Natural killer cell (primary cell): ENCODE measurements at regions not wholly inside any gene's neighbourhood (a gene's known extent, or its start where the extent isn't known, plus 50 kb on each side); places are given as distances from the start of the nearest gene placed in this dataset.

Experiments used
- ATAC-seq, 3 donors: fragments of 150-1000 bp in 2 of 3; fragments of 200-7000 bp in 1 of 3; cut with Tn5 transposase; 1 replicate in 1 of 3; 2 replicates in 2 of 3; pipeline ENCODE4 v1.10.0; 2021; ENCODE audit warnings: mild to moderate bottlenecking in 2 of 3, moderate library complexity in 2 of 3
- DNase-seq, 2 donors: peaks; one replicate each; pipeline versions ENCODE4 v3.0.0 to v3.0.0-alpha.2; 2013 to 2021; ENCODE audit warnings: mixed read lengths in 1 of 2
- H3K27ac ChIP-seq: one replicate; pipeline ENCODE4 v1.5.1; 2013; ENCODE audit warnings: mild to moderate bottlenecking, low read length
- H3K27me3 ChIP-seq: one replicate; pipeline ENCODE4 v1.6.1; 2013; ENCODE audit warnings: low read length; ENCODE audit not compliant: control insufficient read depth, insufficient read depth
- H3K36me3 ChIP-seq: one replicate; pipeline ENCODE4 v1.6.1; 2013; ENCODE audit warnings: low read length; ENCODE audit not compliant: control insufficient read depth, insufficient read depth
- H3K4me1 ChIP-seq: one replicate; pipeline ENCODE4 v1.6.1; 2013; ENCODE audit warnings: low read length; ENCODE audit not compliant: control insufficient read depth, insufficient read depth
- H3K4me3 ChIP-seq: one replicate; pipeline ENCODE4 v1.5.1; 2013; ENCODE audit warnings: low read length
- H3K9me3 ChIP-seq: one replicate; pipeline ENCODE4 v1.6.1; 2013; ENCODE audit warnings: low read length; ENCODE audit not compliant: control insufficient read depth, insufficient read depth
- H3K27ac Mint-ChIP-seq, 2 donors: one replicate each; pipeline ENCODE4 v1.8.0; 2022; ENCODE audit warnings: mild to moderate bottlenecking in 2 of 2, mixed read lengths in 2 of 2, moderate library complexity in 1 of 2
- H3K27me3 Mint-ChIP-seq, 2 donors: one replicate each; pipeline ENCODE4 v1.8.0; 2022; ENCODE audit warnings: low read depth in 2 of 2, mixed read lengths in 2 of 2
- H3K36me3 Mint-ChIP-seq: one replicate; pipeline ENCODE4 v1.8.0; 2022; ENCODE audit warnings: mixed read lengths
- H3K4me1 Mint-ChIP-seq, 2 donors: one replicate each; pipeline ENCODE4 v1.8.0; 2022; ENCODE audit warnings: mixed read lengths in 2 of 2
- H3K4me3 Mint-ChIP-seq: one replicate; pipeline ENCODE4 v1.8.0; 2022; ENCODE audit warnings: mild to moderate bottlenecking, moderate library complexity, mixed read lengths
- H3K9me3 Mint-ChIP-seq, 2 donors: one replicate each; pipeline ENCODE4 v1.8.0; 2022; ENCODE audit warnings: mixed read lengths in 2 of 2
- WGBS: methylation state at CpG from one replicate; pipeline ENCODE4 v1.1.7; 2013; ENCODE audit warnings: missing lambda C conversion rate; ENCODE audit not compliant: insufficient coverage; 5-methylcytosine and 5-hydroxymethylcytosine counted together
- intact Hi-C: fragments of 100-400 bp; cut with micrococcal nuclease; formaldehyde crosslinking; loops from one replicate; pipeline ENCODE4 v1.14.2; 2022
- TF ChIP-seq, protein P1 (sequence below): fragments of 200-600 bp; IDR thresholded peaks from one replicate; pipeline ENCODE4 v1.8.0; 2022; ENCODE audit warnings: antibody characterized with exemption

DNA sequence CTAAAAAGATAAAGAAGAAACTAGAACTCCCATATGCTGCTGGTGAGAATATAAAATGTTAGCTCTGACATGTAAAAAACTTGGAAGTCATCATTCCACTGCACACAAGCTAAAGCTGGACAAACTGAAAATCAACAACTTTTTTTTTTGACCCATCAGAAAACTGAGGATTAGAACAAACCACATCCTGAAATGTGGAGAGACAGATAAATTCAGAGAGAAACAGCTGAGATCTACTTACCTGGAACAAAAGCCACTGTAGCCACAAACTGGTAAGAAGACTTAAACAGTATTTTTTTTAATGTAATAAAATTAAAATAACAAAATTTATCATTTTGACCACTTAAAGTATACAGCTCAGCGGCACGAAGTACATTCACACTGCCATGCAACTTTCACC, 408.5 kb upstream of the RGS17 start:
- Mint-ChIP-seq H3K4me3 (no peak overlapping the region), H3K27me3 (no peaks in the 10 kb centered on the region), H3K4me1 (no peaks in the 10 kb centered on the region), H3K27ac (no peak overlapping the region), H3K36me3 (no peaks in the 10 kb centered on the region), H3K9me3 (peaks cover 6 to 9% of the 10 kb centered on the region in 2 donors)
- Histone ChIP-seq H3K4me3 (no peak overlapping the region), H3K36me3 (no peaks in the 10 kb centered on the region), H3K27ac (no peak overlapping the region), H3K27me3 (no peaks in the 10 kb centered on the region), H3K4me1 (no peaks in the 10 kb centered on the region), H3K9me3 (no peaks in the 10 kb centered on the region)
- no peak for ATAC-seq
- TF ChIP-seq, protein P1, sequence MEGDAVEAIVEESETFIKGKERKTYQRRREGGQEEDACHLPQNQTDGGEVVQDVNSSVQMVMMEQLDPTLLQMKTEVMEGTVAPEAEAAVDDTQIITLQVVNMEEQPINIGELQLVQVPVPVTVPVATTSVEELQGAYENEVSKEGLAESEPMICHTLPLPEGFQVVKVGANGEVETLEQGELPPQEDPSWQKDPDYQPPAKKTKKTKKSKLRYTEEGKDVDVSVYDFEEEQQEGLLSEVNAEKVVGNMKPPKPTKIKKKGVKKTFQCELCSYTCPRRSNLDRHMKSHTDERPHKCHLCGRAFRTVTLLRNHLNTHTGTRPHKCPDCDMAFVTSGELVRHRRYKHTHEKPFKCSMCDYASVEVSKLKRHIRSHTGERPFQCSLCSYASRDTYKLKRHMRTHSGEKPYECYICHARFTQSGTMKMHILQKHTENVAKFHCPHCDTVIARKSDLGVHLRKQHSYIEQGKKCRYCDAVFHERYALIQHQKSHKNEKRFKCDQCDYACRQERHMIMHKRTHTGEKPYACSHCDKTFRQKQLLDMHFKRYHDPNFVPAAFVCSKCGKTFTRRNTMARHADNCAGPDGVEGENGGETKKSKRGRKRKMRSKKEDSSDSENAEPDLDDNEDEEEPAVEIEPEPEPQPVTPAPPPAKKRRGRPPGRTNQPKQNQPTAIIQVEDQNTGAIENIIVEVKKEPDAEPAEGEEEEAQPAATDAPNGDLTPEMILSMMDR = no peak
- intact Hi-C loops = no loop called here
- no peak for DNase-seq
- 11% methylated on average over 2 of the region's 2 CpGs for WGBS

DNA sequence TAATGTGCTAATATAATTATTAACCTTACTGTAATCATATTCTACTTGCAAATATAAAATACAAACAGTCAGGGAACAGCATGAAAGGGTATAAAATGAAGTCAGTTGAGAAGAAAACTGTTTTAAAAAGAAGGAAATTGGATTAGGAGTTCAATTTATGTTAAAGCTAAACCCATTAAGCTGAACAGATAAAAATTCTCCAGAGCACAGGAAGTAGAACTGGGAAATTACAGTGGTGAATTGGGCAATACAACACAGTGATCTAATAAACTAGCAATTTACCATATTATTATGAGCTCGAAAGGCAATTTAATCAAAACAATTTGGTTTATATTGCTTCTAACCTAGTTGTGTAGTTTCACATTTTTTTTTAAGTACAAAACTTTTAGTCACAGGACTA, 407.4 kb upstream of the RGS17 start:
- Histone ChIP-seq H3K4me1 (no peaks in the 10 kb centered on the region), H3K9me3 (no peaks in the 10 kb centered on the region), H3K27me3 (no peaks in the 10 kb centered on the region), H3K4me3 (no peak overlapping the region), H3K27ac (no peak overlapping the region), H3K36me3 (no peaks in the 10 kb centered on the region)
- DNase-seq (no peak), ATAC-seq (no peak)
- intact Hi-C loops = no loop called here
- TF ChIP-seq, protein P1 = no peak
- no peak overlapping the region for H3K27ac Mint-ChIP-seq
- H3K4me3 Mint-ChIP-seq = no peak overlapping the region
- no peaks in the 10 kb centered on the region for H3K36me3 Mint-ChIP-seq
- no peaks in the 10 kb centered on the region for H3K4me1 Mint-ChIP-seq
- WGBS = no CpG with 5 or more reads among the region's 1 CpG
- H3K27me3 Mint-ChIP-seq = no peaks in the 10 kb centered on the region
- H3K9me3 Mint-ChIP-seq = peaks cover 0 to 5% of the 10 kb centered on the region in 2 donors

DNA sequence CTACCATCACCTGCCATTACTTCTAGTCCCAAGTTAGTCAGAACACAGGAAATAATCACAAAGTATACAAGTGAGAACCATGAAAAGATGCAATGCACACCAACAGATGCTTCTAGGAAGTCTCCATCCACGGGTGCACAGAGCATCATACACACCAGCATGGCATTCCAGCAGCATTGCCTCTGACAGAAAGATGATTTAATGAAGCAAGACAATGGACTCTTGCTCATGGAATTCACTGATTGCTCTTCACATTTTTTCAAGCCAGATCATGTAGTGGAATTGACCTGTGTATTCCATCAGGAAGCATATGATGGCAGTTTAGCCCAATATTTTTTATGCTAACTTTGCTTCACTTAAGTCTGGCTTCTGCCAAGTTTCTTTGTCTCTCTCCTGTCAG, 406.3 kb upstream of the RGS17 start:
- no peaks in the 10 kb centered on the region for H3K27me3 Mint-ChIP-seq
- no peaks in the 10 kb centered on the region for H3K9me3 ChIP-seq
- H3K4me1 Mint-ChIP-seq = no peaks in the 10 kb centered on the region
- intact Hi-C loops = no loop called here
- no peaks in the 10 kb centered on the region for H3K4me1 ChIP-seq
- H3K27ac Mint-ChIP-seq = no peak overlapping the region
- no peaks in the 10 kb centered on the region for H3K36me3 ChIP-seq
- no peak overlapping the region for H3K4me3 ChIP-seq
- no peaks in the 10 kb centered on the region for H3K36me3 Mint-ChIP-seq
- no peak overlapping the region for H3K27ac ChIP-seq
- DNase-seq (no peak), ATAC-seq (no peak)
- H3K27me3 ChIP-seq = no peaks in the 10 kb centered on the region
- no peak overlapping the region for H3K4me3 Mint-ChIP-seq
- TF ChIP-seq, protein P1 = no peak
- H3K9me3 Mint-ChIP-seq = no peaks in the 10 kb centered on the region
- 64% methylated on average over 1 of the region's 1 CpG for WGBS

DNA sequence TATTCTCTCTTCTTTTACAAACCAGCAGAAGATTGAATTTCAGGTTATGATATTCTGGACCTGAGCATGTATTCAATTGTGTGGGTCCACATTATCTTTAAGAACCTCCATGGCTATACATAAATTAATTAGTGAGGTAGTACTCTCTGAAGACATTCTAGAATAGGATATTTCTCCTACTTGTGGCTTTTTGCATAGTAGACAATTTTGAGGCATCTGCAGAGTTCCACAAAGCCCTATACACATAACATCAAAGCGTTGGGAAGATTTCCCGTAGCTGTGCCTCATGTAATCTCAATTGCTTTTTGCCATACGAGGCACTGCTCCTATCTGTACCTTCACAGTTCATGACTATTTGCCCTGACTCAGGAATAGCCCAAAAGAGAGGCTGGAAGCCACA, 395.4 kb upstream of the RGS17 start:
- no peak overlapping the region for H3K4me3 ChIP-seq
- H3K4me1 ChIP-seq = no peaks in the 10 kb centered on the region
- Mint-ChIP-seq H3K4me1 (no peaks in the 10 kb centered on the region), H3K27me3 (no peaks in the 10 kb centered on the region), H3K27ac (no peak overlapping the region), H3K4me3 (no peak overlapping the region), H3K36me3 (no peaks in the 10 kb centered on the region), H3K9me3 (peaks cover 15 to 23% of the 10 kb centered on the region in 2 donors)
- DNase-seq = no peak
- no peaks in the 10 kb centered on the region for H3K36me3 ChIP-seq
- intact Hi-C loops = no loop called here
- no peak for ATAC-seq
- H3K27ac ChIP-seq = no peak overlapping the region
- 81% methylated on average over 3 of the region's 3 CpGs for WGBS
- no peaks in the 10 kb centered on the region for H3K27me3 ChIP-seq
- TF ChIP-seq, protein P1 = no peak
- peaks cover 3% of the 10 kb centered on the region for H3K9me3 ChIP-seq
